GF-D8 (cell line): ENCODE measurements at regions not wholly inside any gene's neighbourhood (a gene's known extent, or its start where the extent isn't known, plus 50 kb on each side); places are given as distances from the start of the nearest gene placed in this dataset.
"Not testable (repeated sequence)": the region's sequence is repeated elsewhere in the genome, so short reads cannot be mapped to it uniquely, and the experiment has no call there.

ENCODE experiments used
- DNase-seq: peaks from one replicate; lab custom pipeline; 2025; lab: John Stamatoyannopoulos, UW

DNA sequence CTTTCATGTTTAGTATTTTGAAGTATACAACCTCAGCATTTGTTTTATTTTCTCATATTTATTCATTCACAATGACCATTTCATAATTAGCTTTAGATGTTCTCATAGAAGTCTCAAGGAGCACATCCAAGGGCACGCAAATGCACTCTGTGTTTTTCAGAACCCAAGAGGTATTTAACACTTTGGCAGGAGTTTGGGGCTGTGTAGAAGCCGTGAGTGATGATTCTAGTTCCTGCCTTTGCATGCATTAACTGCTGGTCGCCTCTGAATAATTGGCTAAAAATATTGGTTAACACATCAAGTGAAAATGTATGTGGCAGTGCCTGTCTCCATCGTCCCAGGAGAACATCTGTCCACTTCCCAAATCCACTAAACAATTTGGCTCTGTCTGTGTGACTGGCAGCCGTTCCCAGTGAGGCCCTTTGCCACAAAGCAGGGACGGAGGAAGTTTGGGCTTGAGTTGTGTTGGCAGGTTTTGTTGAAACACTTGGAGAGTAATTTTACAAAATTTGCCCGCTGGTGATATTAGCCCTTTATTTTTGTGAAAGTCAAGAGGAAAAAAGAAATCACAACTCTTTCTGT, 730.7 kb upstream of the SLIT2 start:
- no peak for DNase-seq

DNA sequence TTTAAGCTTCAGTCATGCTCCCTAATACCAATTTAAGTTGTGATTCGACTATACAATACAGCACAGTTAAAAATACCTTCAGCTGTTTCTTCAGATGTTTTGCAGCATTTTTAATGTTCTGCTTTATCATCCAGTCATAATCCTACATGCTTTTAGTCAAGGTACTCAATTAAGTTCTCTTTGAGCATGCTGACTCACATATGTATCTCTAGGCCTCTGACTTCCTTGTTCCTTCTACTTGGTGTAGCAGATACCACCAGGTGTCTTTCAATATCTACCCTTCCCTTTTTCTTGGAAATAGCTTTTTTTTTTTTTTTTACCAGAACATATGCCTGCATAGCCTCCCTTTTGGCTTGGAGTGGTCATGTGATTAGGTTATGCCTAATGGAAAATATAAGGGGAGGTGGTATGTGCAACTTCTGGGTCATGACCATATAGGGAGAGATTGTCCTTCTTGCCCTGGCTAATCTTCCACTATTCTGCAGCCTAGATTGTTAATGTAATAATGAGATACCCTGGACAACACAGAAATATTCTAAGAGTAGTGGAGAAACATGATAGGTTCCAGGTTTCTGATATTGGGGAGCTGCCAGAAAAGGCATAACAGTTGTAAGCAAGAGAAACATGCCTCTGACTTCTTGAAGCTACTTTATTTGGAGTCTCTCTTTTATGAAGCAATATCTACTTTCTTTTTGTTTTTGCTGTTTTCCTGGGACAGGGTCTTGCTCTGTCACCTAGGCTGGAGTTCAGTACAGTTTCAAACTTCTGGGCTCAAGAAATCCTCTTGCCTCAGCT, 737.2 kb upstream of the SLIT2 start:
- no peak for DNase-seq

DNA sequence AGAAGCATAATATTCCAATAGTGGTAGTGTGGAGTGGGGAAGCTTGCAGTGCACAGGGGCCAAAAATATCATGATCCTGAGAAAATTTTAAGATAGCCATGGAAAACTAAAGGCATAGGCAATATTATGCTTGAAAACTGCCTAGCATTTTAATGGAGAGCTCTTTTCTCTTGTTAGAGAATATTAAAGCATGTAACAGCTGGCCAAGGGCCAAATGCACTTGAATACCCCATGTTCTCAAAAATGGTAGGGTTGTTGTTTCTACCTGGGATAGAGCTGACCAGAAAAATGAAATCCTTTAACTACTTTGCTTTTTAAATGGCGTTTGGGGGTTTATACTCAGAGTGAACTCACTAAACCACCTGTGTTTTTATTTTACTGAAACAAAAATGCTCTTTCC, 739.6 kb upstream of the SLIT2 start:
- no peak for DNase-seq

DNA sequence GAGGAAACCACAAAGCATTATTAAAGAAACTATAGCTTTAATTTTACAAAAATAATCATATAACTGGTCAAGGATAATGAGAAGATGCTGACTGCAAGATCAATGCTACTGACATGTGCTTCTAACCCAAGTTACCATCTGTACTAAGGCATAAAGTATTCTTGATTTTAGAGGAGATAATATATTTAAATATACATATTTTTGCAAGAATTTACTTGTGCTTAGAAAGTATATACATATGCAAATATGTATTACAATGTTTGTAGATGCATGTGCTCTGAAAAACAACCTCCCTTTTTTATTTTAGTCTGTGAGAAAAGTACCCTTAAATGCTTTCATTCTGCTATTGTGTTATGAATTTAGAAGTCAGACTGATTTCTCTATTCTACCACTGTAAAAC, 740.7 kb upstream of the SLIT2 start:
- no peak for DNase-seq

DNA sequence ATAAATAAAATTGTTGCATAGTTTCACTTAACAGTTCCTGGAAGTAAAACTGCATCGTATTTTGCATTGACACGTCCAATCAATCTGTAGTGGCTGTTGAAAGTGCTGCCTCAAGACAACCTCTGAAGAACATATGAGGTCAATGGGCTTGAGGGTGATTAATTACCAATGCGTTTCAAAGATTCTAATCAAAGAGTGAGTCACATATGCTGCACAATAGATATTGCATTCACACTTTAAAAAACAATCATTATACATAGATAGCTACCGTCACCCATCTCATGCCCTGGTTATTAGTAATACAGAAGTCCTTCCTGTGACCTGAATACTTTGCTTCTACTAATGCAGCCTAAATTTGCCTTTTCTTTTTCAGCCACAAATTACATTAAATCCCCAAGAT, 743.3 kb upstream of the SLIT2 start:
- no peak for DNase-seq

DNA sequence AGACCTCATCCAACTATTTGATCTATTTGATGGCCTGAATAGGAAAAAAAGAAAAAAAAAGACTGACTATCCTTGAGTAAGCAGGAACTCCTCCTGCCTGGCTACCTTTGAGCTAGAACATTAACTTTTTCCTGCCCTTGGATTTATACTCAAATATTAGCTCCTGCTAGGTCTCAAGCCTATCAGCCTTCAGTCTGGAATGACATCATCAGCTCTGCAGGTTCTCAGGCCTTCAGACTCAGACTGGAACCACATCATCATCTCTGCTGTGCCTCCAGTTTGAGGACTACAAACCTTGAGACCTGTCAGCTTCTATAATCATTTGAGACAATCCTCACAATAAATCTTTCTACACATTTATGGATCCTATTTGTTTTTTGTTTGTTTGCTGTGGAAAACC, 754.0 kb upstream of the SLIT2 start:
- DNase-seq = no peak

DNA sequence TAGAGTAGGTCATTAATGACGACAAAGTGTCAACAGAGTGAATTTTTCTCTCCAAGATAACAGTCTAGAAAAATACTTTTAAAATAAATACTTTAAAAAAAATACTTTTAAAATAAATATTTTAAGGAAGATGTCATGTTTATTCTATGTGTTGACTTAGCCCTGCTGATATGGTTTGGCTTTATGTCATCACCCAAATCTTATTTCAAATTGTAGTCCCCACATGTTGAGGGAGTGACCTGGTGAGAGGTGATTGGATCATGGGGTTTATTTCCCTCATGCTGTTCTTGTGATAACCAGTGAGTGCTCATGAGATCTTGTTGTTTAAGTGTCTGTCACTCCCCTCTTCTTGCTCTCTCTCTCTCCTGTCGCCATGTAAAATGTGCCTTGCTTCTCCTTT, 754.9 kb upstream of the SLIT2 start:
- no peak for DNase-seq

DNA sequence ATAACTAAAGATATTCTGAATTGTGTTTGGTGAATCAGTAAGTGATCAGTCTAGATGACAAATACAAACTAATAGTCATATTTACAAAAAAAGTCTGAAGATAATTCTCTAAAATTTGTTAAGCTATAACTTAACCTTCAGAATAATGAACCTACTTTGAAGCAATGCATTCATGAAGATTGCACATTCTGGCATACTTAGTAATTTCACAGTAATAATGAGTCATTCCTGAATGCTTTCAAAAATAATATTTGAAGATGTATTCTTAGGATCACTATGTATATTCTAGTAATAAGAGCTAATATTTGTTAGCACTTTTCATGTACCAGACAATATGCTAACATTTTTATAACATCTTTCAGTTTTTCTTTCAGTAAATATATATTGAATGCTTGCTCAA, 756.7 kb upstream of the SLIT2 start:
- no peak for DNase-seq

DNA sequence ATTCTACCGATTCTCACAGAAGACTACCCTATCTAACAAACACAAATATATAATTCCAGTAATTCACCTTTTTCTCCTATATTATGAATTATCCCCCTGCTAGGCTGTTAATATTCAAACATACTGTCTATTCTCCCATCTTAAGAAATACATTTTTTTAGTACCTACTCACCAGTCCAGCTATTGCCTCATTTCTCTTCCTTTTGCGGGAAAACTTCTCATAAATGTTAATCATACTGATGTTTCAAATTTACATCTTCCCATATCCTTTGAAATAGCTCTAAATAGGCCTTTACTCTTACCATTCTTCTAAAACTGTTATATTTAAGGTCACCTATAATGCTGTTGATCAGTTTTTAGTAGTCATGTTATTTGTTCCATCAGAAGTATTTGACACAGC, 759.1 kb upstream of the SLIT2 start:
- DNase-seq = no peak

DNA sequence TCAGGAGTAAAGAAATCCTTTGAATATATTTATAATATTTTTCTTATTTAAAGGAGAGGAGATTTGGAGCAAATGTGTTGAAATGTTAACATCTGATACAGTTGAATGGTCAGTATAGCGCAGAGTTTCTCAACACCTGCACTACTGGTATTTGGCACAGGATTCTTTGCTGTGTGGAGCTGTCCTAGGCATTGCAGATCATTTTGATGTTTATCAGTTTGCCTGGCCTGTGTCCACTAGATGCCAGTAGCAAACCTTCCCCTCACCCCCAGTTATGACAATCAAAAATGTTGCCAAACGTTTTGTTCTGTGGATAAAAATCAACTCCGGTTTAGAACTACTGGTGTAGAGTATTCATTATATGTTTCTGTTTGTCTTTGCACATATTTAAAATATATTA, 765.3 kb upstream of the SLIT2 start:
- no peak for DNase-seq

DNA sequence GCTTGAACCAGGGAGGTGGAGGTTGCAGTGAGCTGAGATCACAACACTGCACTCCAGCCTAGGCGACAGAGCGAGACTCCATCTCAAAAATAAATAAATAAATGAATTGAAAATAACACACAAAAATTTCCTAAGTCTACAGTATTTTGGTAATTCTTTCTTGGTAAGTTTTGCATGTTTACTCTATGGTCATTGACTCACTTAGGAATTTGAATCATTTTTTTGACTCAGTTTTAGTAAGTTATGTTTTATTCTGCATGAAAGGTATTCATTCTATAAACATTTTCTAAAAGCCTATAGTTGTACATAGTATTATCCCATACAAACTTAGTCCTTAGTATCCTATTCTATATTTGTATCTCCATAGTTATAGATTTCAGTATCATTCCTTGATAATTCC, 772.9 kb upstream of the SLIT2 start:
- no peak for DNase-seq

DNA sequence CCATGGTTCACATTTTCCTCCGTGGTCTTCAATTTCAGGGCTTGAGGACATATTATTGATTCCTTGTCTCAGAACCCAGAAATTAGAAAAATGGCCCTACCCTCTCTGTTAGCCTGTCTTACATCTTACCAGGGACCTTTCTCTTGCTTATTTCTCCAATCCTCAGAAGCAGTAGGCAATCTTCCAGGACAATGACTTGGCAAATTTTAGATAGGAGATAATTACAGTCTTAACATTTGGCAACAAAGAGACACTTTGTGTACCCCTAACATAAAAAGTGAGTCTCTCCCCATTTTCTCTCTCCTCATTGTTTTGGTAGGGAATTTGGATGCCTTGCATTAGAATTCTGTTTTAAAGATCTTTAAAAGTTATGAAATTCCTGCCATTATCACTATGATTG, 778.1 kb upstream of the SLIT2 start:
- DNase-seq = no peak

DNA sequence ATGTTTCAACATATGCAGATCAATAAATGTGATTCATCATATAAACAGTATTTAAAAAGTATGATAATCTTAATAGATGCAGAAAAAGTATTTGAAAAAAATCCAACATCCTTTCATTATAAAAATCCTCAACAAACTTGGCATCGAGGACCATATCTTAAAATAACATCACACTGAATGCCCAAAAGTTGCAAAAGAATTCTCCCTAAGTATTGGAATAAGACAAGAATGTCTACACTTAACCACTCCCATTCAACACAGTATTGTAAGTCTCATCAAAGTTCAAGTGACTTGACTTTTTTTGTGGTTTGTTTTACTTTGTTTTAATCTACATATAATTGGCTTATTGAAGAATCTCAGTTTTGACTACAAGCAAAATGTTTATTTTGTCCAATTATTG, 779.0 kb upstream of the SLIT2 start:
- no peak for DNase-seq

DNA sequence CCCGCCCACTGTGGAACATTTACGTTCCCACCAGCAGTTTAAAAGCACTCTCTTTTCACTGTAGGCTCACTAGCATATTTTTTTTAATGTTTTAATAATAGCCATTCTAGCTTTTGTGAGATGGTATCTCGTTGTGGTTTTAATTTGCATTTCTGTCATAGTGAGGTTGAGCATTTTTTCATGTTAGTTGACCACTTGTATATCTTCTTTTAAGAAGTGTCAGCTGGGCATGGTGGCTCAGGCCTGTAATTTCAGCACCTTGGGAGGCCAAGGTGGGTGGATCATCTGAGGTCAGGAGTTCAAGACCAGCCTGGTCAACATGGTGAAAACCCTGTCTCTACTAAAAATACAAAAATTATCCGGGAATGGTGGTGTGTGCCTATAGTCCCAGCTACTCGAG, 781.7 kb upstream of the SLIT2 start:
- DNase-seq = not testable (repeated sequence)

DNA sequence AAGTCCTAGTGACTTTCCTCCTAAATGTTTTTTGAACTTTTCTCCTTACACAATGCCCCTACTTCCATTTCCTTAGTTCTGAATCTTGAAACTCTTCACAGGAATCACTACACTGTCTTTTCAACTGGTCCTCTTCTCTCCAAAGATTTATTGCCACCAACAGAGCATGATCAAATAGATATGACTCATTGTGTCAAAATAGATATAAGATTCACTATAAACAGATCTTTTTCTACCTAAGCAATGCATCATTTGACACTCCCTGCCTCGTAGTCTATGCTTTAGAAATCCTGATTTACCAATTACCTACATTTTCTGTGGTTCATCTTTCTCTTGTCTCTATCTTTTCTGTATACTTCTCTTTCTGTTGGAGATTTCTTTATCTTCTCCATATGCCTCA, 789.6 kb upstream of the SLIT2 start:
- DNase-seq = no peak

DNA sequence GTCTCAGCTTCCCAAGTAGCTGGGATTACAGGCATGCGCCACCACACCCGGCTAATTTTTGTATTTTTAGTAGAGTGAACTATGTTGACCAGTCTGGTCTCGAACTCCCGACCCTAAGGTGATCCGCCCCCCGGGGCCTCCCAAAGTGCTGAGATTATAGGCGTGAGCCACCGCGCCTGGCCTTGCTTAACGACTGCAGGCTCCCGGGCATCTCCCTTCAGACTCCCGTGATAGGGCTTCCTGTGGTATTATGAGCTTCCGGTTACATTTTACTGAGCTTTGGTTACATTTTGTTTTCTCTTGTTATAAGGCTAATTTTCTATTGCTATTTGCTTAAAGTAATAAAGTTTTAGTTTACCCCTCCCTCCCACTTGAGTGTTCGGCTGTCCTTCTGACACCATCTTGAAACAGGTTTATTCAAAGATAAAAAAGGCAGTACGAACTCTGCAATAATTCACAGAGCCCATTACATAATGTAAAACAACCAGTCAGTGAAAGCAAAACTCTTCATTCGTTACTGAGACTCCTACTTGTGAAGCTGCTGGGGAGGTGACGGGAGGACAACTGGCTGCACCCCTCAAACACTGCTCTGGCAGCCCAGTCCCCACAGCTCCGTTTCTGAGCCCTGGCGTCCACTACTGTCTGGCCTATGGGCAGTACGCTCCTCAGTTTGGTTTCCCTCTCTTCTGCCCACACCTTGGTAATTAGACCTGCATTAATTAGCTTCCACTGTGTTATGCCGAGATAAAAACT, 795.7 kb upstream of the SLIT2 start:
- no peak for DNase-seq

DNA sequence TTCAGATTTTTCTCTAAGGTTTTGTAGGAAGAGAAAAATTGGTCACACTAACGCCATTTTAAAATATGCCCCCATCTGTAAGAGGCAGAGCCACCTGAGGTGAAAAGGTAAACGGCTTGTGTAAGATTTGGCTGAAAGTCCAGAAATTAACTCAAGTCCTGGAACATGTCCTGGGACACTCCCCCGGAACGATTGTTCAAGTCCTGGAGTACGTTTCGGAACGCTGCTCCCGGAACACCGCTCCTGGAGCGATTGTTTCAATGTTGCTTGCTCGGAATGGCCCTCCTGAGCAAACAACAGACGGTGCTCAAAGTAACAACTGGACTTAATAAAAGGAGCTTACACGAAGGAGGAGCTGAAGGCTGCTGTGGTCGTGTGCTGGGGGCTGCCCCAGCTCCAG, 796.5 kb upstream of the SLIT2 start:
- no peak for DNase-seq

DNA sequence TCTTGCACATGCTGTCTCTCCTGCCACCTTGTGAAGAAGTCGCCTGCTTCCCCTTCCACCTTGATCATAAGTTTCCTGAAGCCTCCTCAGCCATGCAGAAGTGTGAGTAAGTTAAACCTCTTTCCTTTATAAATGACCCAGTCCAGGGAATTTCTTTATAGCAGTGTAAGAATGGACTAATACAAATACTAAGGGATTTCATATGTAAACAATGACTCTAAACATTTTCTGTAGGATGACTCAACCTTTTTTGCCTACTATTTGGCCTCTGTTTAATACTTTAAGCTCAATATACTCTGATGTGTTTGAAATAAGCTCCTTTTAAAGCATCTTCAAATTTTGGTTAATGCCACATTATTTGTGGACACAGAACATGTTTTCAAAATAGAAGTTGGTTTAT, 813.5 kb upstream of the SLIT2 start:
- DNase-seq = no peak

DNA sequence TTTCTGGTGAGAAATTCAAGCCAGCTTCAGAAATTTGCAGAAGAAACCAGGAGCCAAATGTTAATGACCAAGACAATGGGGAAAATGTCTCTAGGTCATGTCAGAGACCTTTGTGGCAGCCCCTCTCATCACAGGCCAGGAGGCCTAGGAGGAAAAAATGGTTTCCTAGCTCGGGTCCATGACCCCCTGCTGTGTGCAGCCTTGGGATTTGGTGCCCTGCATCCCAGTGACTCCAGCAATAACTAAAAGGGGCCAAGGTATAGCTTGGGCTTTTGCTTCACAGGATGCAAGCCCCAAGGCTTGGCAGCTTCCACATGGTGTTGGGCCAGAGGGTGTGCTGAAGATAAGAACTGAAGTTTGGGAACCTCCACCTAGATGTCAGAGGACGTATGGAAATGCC, 814.7 kb upstream of the SLIT2 start:
- DNase-seq = no peak

DNA sequence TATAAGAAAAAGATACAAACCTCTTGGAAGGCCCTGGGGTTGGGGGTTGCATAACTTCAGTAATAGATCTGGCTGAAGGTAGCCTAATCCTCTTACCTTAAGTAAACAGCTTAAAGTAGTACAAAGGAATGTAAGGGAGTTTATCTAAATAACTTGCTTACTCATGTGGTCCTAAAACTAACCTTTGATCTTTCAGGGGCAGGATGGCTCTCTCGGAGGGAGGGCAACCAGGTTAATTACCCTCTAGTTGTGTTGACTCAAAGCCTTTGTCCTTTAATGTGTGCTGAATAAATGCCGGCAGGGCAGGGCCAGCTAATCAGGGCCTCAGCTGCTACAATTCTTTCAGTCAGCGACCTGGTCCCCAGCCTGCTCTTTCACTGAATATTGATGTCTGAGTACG, 822.0 kb upstream of the SLIT2 start:
- no peak for DNase-seq

DNA sequence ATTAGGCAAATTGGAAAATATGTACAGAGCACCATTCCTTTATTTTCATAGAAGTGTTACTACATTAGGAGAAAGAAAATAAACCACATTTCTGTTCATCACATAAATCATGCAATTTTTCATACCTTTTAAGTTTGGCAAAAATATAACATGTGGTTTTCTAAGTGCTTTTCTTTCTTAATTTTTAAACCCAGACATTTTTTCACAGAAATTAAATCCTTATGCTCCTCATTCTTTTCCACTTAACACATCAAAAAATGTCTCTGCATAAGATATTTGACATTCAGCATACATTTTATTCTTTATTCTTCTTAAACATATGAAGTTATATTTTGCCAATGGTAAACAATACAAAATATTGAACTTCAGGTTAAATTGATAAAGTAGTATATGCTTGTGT, 826.6 kb upstream of the SLIT2 start:
- DNase-seq = no peak

DNA sequence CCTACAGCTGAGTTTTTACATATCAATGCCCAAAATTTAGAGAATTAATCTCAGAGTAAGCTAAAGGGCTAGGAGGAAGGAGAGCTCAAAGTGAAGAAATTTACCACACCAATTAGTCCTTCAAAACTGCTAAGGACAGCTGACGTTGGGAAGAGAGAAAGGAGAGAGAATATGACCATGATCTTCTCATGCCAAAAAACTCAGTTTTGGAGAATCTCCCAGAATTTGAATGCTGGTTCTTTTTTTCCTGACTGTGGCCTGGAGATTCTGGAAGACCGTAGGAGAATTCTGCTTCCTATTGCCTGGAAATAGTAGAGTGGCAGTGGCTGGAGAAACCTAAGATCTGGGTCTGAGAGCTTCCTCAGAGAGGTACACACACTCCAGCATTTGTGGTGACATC, 834.4 kb upstream of the SLIT2 start:
- no peak for DNase-seq

DNA sequence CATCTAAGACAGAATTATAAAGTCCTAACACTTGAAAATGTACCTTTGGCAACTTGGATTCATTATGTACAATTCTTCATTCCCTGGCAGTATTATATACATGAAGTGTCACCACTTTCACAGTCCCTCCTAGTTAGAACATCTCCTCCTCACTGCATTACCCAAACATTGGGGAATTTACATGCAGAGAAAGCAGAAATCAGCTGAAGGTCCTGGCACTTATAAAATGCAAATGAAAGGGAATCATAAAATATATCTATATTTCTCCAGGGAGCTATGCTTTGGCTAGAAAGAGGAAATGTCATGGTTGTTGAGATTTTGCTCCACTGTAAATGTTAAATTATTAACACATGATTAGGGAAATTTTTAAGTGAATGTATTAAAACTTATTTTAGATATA, 835.6 kb upstream of the SLIT2 start:
- DNase-seq = no peak

DNA sequence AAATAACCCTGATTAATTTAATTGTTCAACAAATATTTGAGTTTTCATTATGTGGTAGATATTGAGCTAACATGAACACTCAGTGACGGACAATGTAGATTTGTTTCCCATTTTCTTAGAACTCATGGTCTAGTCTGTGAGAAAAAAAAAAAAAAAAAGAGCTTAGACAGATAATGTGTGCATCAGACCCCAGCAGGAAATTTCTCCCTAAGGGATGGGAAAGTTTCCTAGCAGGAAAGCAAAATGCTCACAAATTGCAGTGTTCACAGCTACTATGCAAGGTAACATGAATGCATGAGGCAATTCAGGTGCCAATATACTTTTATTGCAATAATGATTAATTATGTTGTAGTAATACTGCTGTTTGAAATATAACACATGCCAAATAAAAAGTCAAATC, 843.2 kb upstream of the SLIT2 start:
- no peak for DNase-seq
